GM13976 (cell line): ENCODE measurements at regions not wholly inside any gene's neighbourhood (a gene's known extent, or its start where the extent isn't known, plus 50 kb on each side); places are given as distances from the start of the nearest gene placed in this dataset.
"Not testable (repeated sequence)": the region's sequence is repeated elsewhere in the genome, so short reads cannot be mapped to it uniquely, and the experiment has no call there.

Experiments
- DNase-seq: peaks from one replicate; pipeline ENCODE4 v3.0.0; 2012; ENCODE audit warnings: low spot score
- CTCF ChIP-seq: IDR thresholded peaks from 2 replicates; pipeline ENCODE4 v1.5.1; 2012; ENCODE audit warnings: borderline replicate concordance, mild to moderate bottlenecking; ENCODE audit not compliant: insufficient read depth; ENCODE audit errors: extremely low read depth, missing control alignments, control extremely low read depth
- in situ Hi-C: fragments of 300-500 bp; cut with MboI; formaldehyde crosslinking; loops from one replicate; pipeline ENCODE4 v1.12.0; 2022; ENCODE audit warnings: low sequenced_read_pairs, mixed read lengths, inconsistent platforms; ENCODE audit not compliant: unreplicated experiment

GRCh38 chr1:163633366-163633765, 311.6 kb downstream of the NUF2 start:
- in situ Hi-C loops: no loop called here
- DNase-seq: no peak
- no peak for TF ChIP-seq CTCF

- DNase-seq, in situ Hi-C loops: not testable (repeated sequence)
These were observed 323.9 kb downstream of the NUF2 start for GRCh38 chr1:163645676-163646075.

- TF ChIP-seq CTCF: no peak
- in situ Hi-C loops: no loop called here
- DNase-seq: no peak
These were observed 328.9 kb downstream of the NUF2 start for GRCh38 chr1:163650624-163651023.

- in situ Hi-C loops: no loop called here
- DNase-seq: no peak
- TF ChIP-seq CTCF: no peak
These were observed 330.7 kb downstream of the NUF2 start for GRCh38 chr1:163652441-163652840.

GRCh38 chr1:163655565-163655964, 333.8 kb downstream of the NUF2 start:
- no peak for DNase-seq
- TF ChIP-seq CTCF: no peak
- in situ Hi-C loops: no loop called here

- TF ChIP-seq CTCF: no peak
- in situ Hi-C loops: no loop called here
- DNase-seq: no peak
These were observed 334.5 kb downstream of the NUF2 start for GRCh38 chr1:163656095-163656759.

GRCh38 chr1:163657719-163658118, 336.0 kb downstream of the NUF2 start:
- TF ChIP-seq CTCF: no peak
- DNase-seq: no peak
- in situ Hi-C loops: no loop called here
